ENCODE measurements at regions not wholly inside any gene's neighbourhood (a gene's known extent, or its start where the extent isn't known, plus 50 kb on each side); places are given as distances from the start of the nearest gene placed in this dataset.

GRCh38 chr13:111008351-111008750 lies 93.5 kb upstream of the ANKRD10 start:
- Histone ChIP-seq H3K36me3 (ENCODE audit: control insufficient read depth, insufficient read depth, low read length) (no peaks in the 10 kb centered on the region), H3K27ac (ENCODE audit: low read depth, low read length) (no peak overlapping the region), H3K4me1 (ENCODE audit: control insufficient read depth, insufficient read depth, low read length) (no peaks in the 10 kb centered on the region), H3K9ac (ENCODE audit: extremely low read depth, low read length, poor library complexity, severe bottlenecking) (no peak overlapping the region), H3K4me3 (ENCODE audit: low read length) (no peak overlapping the region), H3K9me3 (ENCODE audit: control insufficient read depth, low read length) (no peaks in the 10 kb centered on the region), H3K27me3 (ENCODE audit: control insufficient read depth, insufficient read depth, low read length, poor library complexity, severe bottlenecking) (no peaks in the 10 kb centered on the region)
- WGBS, 2 experiments (ENCODE audit: insufficient coverage in 1 of 2, insufficient read length in 1 of 2): 92 to 97% methylated on average over 5 to 6 of the region's 6 CpGs
- no peaks in the 10 kb centered on the region for H3K36me3 Mint-ChIP-seq (ENCODE audit: low read depth)
- H3K4me3 Mint-ChIP-seq: no peak overlapping the region
- TF ChIP-seq CTCF (conservative IDR thresholded peaks at IDR 0.05): no peak
- peaks cover 8% of the 10 kb centered on the region for H3K4me1 Mint-ChIP-seq
- no peak for DNase-seq
- H3K27me3 Mint-ChIP-seq (ENCODE audit: insufficient read depth): peaks cover 3% of the 10 kb centered on the region
- no peak overlapping the region for H3K27ac Mint-ChIP-seq
- H3K9me3 Mint-ChIP-seq: no peaks in the 10 kb centered on the region

- Histone ChIP-seq H3K9me3 (ENCODE audit: control insufficient read depth, low read length) (no peaks in the 10 kb centered on the region), H3K4me1 (ENCODE audit: control insufficient read depth, insufficient read depth, low read length) (no peaks in the 10 kb centered on the region), H3K27me3 (ENCODE audit: control insufficient read depth, insufficient read depth, low read length, poor library complexity, severe bottlenecking) (no peaks in the 10 kb centered on the region), H3K9ac (ENCODE audit: extremely low read depth, low read length, poor library complexity, severe bottlenecking) (no peak overlapping the region), H3K36me3 (ENCODE audit: control insufficient read depth, insufficient read depth, low read length) (no peaks in the 10 kb centered on the region), H3K4me3 (ENCODE audit: low read length) (no peak overlapping the region), H3K27ac (ENCODE audit: low read depth, low read length) (no peak overlapping the region)
- peaks cover 3% of the 10 kb centered on the region for H3K27me3 Mint-ChIP-seq (ENCODE audit: insufficient read depth)
- H3K4me1 Mint-ChIP-seq: peaks cover 8% of the 10 kb centered on the region
- no peak overlapping the region for H3K4me3 Mint-ChIP-seq
- H3K36me3 Mint-ChIP-seq (ENCODE audit: low read depth): no peaks in the 10 kb centered on the region
- H3K27ac Mint-ChIP-seq: no peak overlapping the region
- no peak for DNase-seq
- H3K9me3 Mint-ChIP-seq: no peaks in the 10 kb centered on the region
- 81 to 89% methylated on average over 3 of the region's 3 CpGs for WGBS, 2 experiments (ENCODE audit: insufficient coverage in 1 of 2, insufficient read length in 1 of 2)
- no peak for TF ChIP-seq CTCF (conservative IDR thresholded peaks at IDR 0.05)
Observed at GRCh38 chr13:111007209-111007608, 92.3 kb upstream of the ANKRD10 start.

GRCh38 chr13:111006506-111007031 lies 91.7 kb upstream of the ANKRD10 start:
- Mint-ChIP-seq H3K4me3 (no peak overlapping the region), H3K4me1 (peaks cover 8% of the 10 kb centered on the region), H3K27me3 (ENCODE audit: insufficient read depth) (peaks cover 3% of the 10 kb centered on the region), H3K9me3 (no peaks in the 10 kb centered on the region), H3K27ac (no peak overlapping the region), H3K36me3 (ENCODE audit: low read depth) (no peaks in the 10 kb centered on the region)
- no peaks in the 10 kb centered on the region for H3K9me3 ChIP-seq (ENCODE audit: control insufficient read depth, low read length)
- no peaks in the 10 kb centered on the region for H3K27me3 ChIP-seq (ENCODE audit: control insufficient read depth, insufficient read depth, low read length, poor library complexity, severe bottlenecking)
- no peaks in the 10 kb centered on the region for H3K4me1 ChIP-seq (ENCODE audit: control insufficient read depth, insufficient read depth, low read length)
- H3K4me3 ChIP-seq (ENCODE audit: low read length): no peak overlapping the region
- 72 to 74% methylated on average over 7 to 13 of the region's 13 CpGs for WGBS, 2 experiments (ENCODE audit: insufficient coverage in 1 of 2, insufficient read length in 1 of 2)
- TF ChIP-seq CTCF (conservative IDR thresholded peaks at IDR 0.05): no peak
- peak; percentile 63 for DNase-seq
- no peak overlapping the region for H3K27ac ChIP-seq (ENCODE audit: low read depth, low read length)
- no peak overlapping the region for H3K9ac ChIP-seq (ENCODE audit: extremely low read depth, low read length, poor library complexity, severe bottlenecking)
- H3K36me3 ChIP-seq (ENCODE audit: control insufficient read depth, insufficient read depth, low read length): no peaks in the 10 kb centered on the region

Measured in endodermal cell (in vitro differentiated cells).